BLaER1 (cell line): ENCODE measurements at regions not wholly inside any gene's neighbourhood (a gene's known extent, or its start where the extent isn't known, plus 50 kb on each side); places are given as distances from the start of the nearest gene placed in this dataset.

Source experiments
- H3K27ac ChIP-seq: shearing (Covaris generic); formaldehyde crosslinking; 2 replicates; pipeline ENCODE4 v1.8.1; 2022
- H3K27me3 ChIP-seq: shearing (Covaris generic); formaldehyde crosslinking; 2 replicates; pipeline ENCODE4 v1.8.1; 2022
- H3K36me3 ChIP-seq: shearing (Covaris generic); formaldehyde crosslinking; 2 replicates; pipeline ENCODE4 v1.8.1; 2022
- H3K4me1 ChIP-seq: shearing (Covaris generic); formaldehyde crosslinking; 2 replicates; pipeline ENCODE4 v1.8.1; 2022
- H3K4me2 ChIP-seq: shearing (Covaris generic); formaldehyde crosslinking; 2 replicates; pipeline ENCODE4 v1.8.1; 2022
- H3K4me3 ChIP-seq: shearing (Covaris generic); formaldehyde crosslinking; 2 replicates; pipeline ENCODE4 v1.8.1; 2022
- H3K9ac ChIP-seq: shearing (Covaris generic); formaldehyde crosslinking; 2 replicates; pipeline ENCODE4 v1.8.1; 2022
- H3K9me3 ChIP-seq: shearing (Covaris generic); formaldehyde crosslinking; 2 replicates; pipeline ENCODE4 v1.8.1; 2022
- H4K20me1 ChIP-seq: shearing (Covaris generic); formaldehyde crosslinking; 2 replicates; pipeline ENCODE4 v1.8.1; 2022
- Cebpa-rat ChIP-seq: shearing (Covaris generic); IDR thresholded peaks from 2 replicates; pipeline ENCODE4 v1.8.1; 2022

- Histone ChIP-seq H3K4me3 (no peak overlapping the region), H3K4me1 (peaks cover 36% of the 10 kb centered on the region), H3K4me2 (no peak overlapping the region), H3K9me3 (0 out of 2 replicates have a peak, but pooled peaks cover 7% of the 10 kb centered on the region), H3K36me3 (no peaks in the 10 kb centered on the region), H3K9ac (no peak overlapping the region), H3K27ac (no peak overlapping the region), H4K20me1 (no peaks in the 10 kb centered on the region), H3K27me3 (no peaks in the 10 kb centered on the region)
- no peak for TF ChIP-seq Cebpa-rat
These were observed 195.7 kb upstream of the TWIST2 start for GRCh38 chr2:238652053-238652770.

GRCh38 chr2:238652771-238653157, 195.1 kb upstream of the TWIST2 start:
- Histone ChIP-seq H3K4me2 (peak overlapping the region; percentile 65), H3K9ac (no peak overlapping the region), H3K27me3 (no peaks in the 10 kb centered on the region), H4K20me1 (no peaks in the 10 kb centered on the region), H3K9me3 (0 out of 2 replicates have a peak, but pooled peaks cover 7% of the 10 kb centered on the region), H3K4me3 (no peak overlapping the region), H3K36me3 (no peaks in the 10 kb centered on the region), H3K27ac (no peak overlapping the region), H3K4me1 (peaks cover 36% of the 10 kb centered on the region)
- TF ChIP-seq Cebpa-rat, result no peak

- Histone ChIP-seq H3K4me1 (peaks cover 36% of the 10 kb centered on the region), H4K20me1 (no peaks in the 10 kb centered on the region), H3K9me3 (0 out of 2 replicates have a peak, but pooled peaks cover 7% of the 10 kb centered on the region), H3K27me3 (no peaks in the 10 kb centered on the region), H3K36me3 (no peaks in the 10 kb centered on the region), H3K4me3 (no peak overlapping the region), H3K4me2 (peak overlapping the region; percentile 65), H3K27ac (no peak overlapping the region), H3K9ac (no peak overlapping the region)
- no peak for TF ChIP-seq Cebpa-rat
These were observed 194.3 kb upstream of the TWIST2 start for GRCh38 chr2:238653431-238654109.

GRCh38 chr2:238654479-238655197, 193.2 kb upstream of the TWIST2 start:
- H3K9ac ChIP-seq, result no peak overlapping the region
- H3K36me3 ChIP-seq, result no peaks in the 10 kb centered on the region
- H4K20me1 ChIP-seq, result no peaks in the 10 kb centered on the region
- H3K9me3 ChIP-seq, result 0 out of 2 replicates have a peak, but pooled peaks cover 7% of the 10 kb centered on the region
- no peak overlapping the region for H3K27ac ChIP-seq
- H3K4me3 ChIP-seq, result no peak overlapping the region
- H3K27me3 ChIP-seq, result no peaks in the 10 kb centered on the region
- peaks cover 36% of the 10 kb centered on the region for H3K4me1 ChIP-seq
- peak overlapping the region; percentile 65 for H3K4me2 ChIP-seq
- TF ChIP-seq Cebpa-rat, result no peak

- peak overlapping the region; percentile 65 for H3K4me2 ChIP-seq
These were observed 192.6 kb upstream of the TWIST2 start for GRCh38 chr2:238655198-238655860.

GRCh38 chr2:238655974-238656722, 191.7 kb upstream of the TWIST2 start:
- no peaks in the 10 kb centered on the region for H3K27me3 ChIP-seq
- no peak overlapping the region for H3K9ac ChIP-seq
- no peaks in the 10 kb centered on the region for H4K20me1 ChIP-seq
- no peak overlapping the region for H3K4me3 ChIP-seq
- no peak overlapping the region for H3K4me2 ChIP-seq
- peaks cover 36% of the 10 kb centered on the region for H3K4me1 ChIP-seq
- peaks cover 7% of the 10 kb centered on the region; the same call in 1 of the 2 replicates for H3K9me3 ChIP-seq
- H3K36me3 ChIP-seq, result no peaks in the 10 kb centered on the region
- H3K27ac ChIP-seq, result no peak overlapping the region
- TF ChIP-seq Cebpa-rat, result peak; percentile 54; the same call in 1 of the 2 replicates

More at GRCh38 chr2:238655198-238655860, 192.6 kb upstream of the TWIST2 start:
- Histone ChIP-seq H4K20me1 (no peaks in the 10 kb centered on the region), H3K9ac (no peak overlapping the region), H3K36me3 (no peaks in the 10 kb centered on the region), H3K27me3 (no peaks in the 10 kb centered on the region), H3K9me3 (0 out of 2 replicates have a peak, but pooled peaks cover 7% of the 10 kb centered on the region), H3K27ac (no peak overlapping the region), H3K4me1 (peaks cover 36% of the 10 kb centered on the region), H3K4me3 (no peak overlapping the region)
- no peak for TF ChIP-seq Cebpa-rat

GRCh38 chr2:238657132-238658053, 190.5 kb upstream of the TWIST2 start:
- no peak for TF ChIP-seq Cebpa-rat
- H3K4me1 ChIP-seq, result peaks cover 36% of the 10 kb centered on the region
- H3K4me2 ChIP-seq, result no peak overlapping the region
- no peaks in the 10 kb centered on the region for H4K20me1 ChIP-seq
- H3K9me3 ChIP-seq, result peaks cover 11% of the 10 kb centered on the region
- no peak overlapping the region for H3K27ac ChIP-seq
- no peaks in the 10 kb centered on the region for H3K36me3 ChIP-seq
- no peak overlapping the region for H3K4me3 ChIP-seq
- H3K27me3 ChIP-seq, result no peaks in the 10 kb centered on the region
- no peak overlapping the region for H3K9ac ChIP-seq

GRCh38 chr2:238658054-238658407, 189.9 kb upstream of the TWIST2 start:
- Histone ChIP-seq H3K4me3 (no peak overlapping the region), H3K9me3 (peaks cover 11% of the 10 kb centered on the region), H4K20me1 (no peaks in the 10 kb centered on the region), H3K27ac (no peak overlapping the region), H3K4me1 (peaks cover 29% of the 10 kb centered on the region), H3K4me2 (no peak overlapping the region), H3K36me3 (no peaks in the 10 kb centered on the region), H3K27me3 (no peaks in the 10 kb centered on the region), H3K9ac (no peak overlapping the region)
- no peak for TF ChIP-seq Cebpa-rat
